Left ventricle myocardium inferior (tissue), 1 donor: ENCODE measurements at regions not wholly inside any gene's neighbourhood (a gene's known extent, or its start where the extent isn't known, plus 50 kb on each side); places are given as distances from the start of the nearest gene placed in this dataset.

ENCODE experiments used
- DNase-seq: peaks from one replicate; pipeline ENCODE4 v3.0.0-alpha.2; 2020
- H3K27ac ChIP-seq: fragments of 200-600 bp; replicated peaks from 2 replicates; pipeline ENCODE4 v1.8.0; 2021
- H3K27me3 ChIP-seq: fragments of 200-600 bp; 2 replicates; pipeline ENCODE4 v1.8.0; 2021; ENCODE audit warnings: low read depth
- H3K36me3 ChIP-seq: fragments of 200-600 bp; 2 replicates; pipeline ENCODE4 v1.8.0; 2021
- H3K4me1 ChIP-seq: fragments of 200-600 bp; 2 replicates; pipeline ENCODE4 v1.8.0; 2021
- H3K4me3 ChIP-seq: fragments of 200-600 bp; 2 replicates; pipeline ENCODE4 v1.8.0; 2021; ENCODE audit warnings: mild to moderate bottlenecking, moderate library complexity
- H3K9me3 ChIP-seq: fragments of 200-600 bp; replicated peaks from 2 replicates; pipeline ENCODE4 v1.8.0; 2021
- intact Hi-C: fragments of 100-400 bp; cut with micrococcal nuclease; formaldehyde crosslinking; loops from one replicate; pipeline ENCODE4 v1.11.0; 2022
- TF ChIP-seq, protein P1 (sequence below): fragments of 200-600 bp; IDR thresholded peaks from 2 replicates; pipeline ENCODE4 v1.8.0; 2021; ENCODE audit warnings: antibody characterized with exemption, mild to moderate bottlenecking, borderline replicate concordance
- donor health status: DM: no; HTN: yes; CAD: no; lungs with severe emphysema.

DNA sequence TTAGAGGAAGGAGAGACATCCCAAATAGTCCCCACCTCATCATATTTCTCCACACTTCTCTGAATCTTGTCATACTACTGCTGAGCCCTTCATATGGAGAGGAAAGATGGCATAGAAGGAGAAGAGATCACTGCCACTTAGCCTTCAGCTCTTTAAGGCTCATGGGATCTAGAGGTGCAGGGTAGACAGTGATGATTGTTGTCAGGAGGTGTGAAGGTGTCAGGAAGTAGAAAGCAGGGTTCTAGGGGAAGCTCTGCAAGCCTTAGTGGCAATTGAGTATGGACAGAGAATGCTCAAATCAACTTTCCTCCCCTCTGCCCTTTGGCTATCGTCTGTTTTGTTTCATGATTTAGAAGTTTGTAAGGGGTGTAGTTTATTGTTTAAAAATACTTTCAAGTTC, 505.7 kb downstream of the ZNF608 start:
- intact Hi-C loops, result no loop called here
- TF ChIP-seq, protein P1, sequence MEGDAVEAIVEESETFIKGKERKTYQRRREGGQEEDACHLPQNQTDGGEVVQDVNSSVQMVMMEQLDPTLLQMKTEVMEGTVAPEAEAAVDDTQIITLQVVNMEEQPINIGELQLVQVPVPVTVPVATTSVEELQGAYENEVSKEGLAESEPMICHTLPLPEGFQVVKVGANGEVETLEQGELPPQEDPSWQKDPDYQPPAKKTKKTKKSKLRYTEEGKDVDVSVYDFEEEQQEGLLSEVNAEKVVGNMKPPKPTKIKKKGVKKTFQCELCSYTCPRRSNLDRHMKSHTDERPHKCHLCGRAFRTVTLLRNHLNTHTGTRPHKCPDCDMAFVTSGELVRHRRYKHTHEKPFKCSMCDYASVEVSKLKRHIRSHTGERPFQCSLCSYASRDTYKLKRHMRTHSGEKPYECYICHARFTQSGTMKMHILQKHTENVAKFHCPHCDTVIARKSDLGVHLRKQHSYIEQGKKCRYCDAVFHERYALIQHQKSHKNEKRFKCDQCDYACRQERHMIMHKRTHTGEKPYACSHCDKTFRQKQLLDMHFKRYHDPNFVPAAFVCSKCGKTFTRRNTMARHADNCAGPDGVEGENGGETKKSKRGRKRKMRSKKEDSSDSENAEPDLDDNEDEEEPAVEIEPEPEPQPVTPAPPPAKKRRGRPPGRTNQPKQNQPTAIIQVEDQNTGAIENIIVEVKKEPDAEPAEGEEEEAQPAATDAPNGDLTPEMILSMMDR, result no peak
- Histone ChIP-seq H3K9me3 (peaks cover 32% of the 10 kb centered on the region), H3K27me3 (no peaks in the 10 kb centered on the region), H3K36me3 (no peaks in the 10 kb centered on the region), H3K4me3 (no peak overlapping the region), H3K4me1 (peaks cover 14% of the 10 kb centered on the region), H3K27ac (no peak overlapping the region)
- DNase-seq, result no peak

DNA sequence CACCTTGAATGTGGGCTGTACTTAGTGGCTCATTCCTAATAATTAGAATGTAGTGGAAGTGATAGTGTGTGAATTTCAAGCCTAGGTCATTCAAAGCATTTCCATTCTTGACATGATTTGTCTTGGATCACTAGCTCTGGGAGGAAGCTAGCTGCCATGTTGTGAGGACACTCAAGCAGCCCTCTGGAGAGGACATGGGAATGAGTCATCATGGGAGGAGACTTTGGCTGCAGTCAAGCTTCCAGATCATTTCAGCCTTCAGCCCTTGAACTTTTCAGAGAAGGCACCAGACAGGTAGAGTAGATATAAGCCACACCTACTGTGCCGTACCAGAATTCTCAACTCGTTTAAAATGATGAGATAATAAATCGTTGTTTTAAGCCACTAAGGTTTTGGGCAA, 506.9 kb downstream of the ZNF608 start:
- peaks cover 18% of the 10 kb centered on the region for H3K4me1 ChIP-seq
- TF ChIP-seq, protein P1, result no peak
- H3K9me3 ChIP-seq, result peaks cover 21% of the 10 kb centered on the region
- DNase-seq, result no peak
- intact Hi-C loops, result no loop called here
- H3K36me3 ChIP-seq, result no peaks in the 10 kb centered on the region
- no peaks in the 10 kb centered on the region for H3K27me3 ChIP-seq
- H3K27ac ChIP-seq, result no peak overlapping the region
- no peak overlapping the region for H3K4me3 ChIP-seq

DNA sequence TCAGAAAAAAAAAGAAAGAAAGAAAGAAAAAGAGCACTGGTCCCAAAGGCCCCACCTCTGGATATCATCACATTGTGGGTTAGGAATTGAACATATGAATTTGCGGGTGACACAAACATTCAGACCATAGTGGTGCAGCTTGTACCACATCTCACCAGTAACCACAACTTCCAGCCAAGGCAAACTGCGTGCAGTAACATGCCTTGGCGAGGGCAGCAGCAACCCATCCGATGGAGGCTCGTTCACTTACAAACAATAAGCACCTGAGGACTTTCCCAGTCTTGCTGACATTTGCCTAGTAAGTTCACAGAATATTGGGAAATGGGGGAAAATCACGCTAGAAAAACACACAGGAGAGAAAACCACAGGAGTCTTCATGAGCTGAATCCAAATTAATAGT, 508.1 kb downstream of the ZNF608 start:
- TF ChIP-seq, protein P1, result no peak
- Histone ChIP-seq H3K36me3 (no peaks in the 10 kb centered on the region), H3K9me3 (peaks cover 16% of the 10 kb centered on the region), H3K27me3 (no peaks in the 10 kb centered on the region), H3K4me3 (no peak overlapping the region), H3K27ac (no peak overlapping the region), H3K4me1 (peaks cover 25% of the 10 kb centered on the region)
- intact Hi-C loops, result no loop called here
- DNase-seq, result no peak

DNA sequence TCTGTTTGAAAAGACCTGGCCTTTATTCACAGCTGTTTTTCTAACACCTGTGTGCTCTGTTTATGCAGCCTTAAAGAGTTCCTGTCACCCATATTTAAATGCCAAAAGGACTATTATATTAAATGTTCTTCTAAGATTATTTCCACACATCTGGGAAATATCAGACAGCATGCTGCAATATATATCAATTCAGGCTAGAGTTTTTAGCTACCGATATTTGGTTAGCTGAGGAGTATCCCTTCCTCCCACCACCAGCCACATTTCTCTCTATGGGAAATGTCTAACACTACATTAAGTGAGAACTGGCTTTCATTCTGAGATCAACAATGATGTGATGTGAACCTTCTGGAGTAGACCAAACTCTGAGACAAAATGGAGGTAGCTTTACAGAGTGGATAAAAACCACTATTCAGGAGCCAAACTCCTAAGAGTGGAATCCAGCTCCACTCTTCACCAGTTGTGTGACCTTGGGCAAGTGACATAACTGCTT, 509.2 kb downstream of the ZNF608 start:
- DNase-seq, result no peak
- intact Hi-C loops, result no loop called here
- H3K27me3 ChIP-seq, result no peaks in the 10 kb centered on the region
- no peak overlapping the region for H3K27ac ChIP-seq
- TF ChIP-seq, protein P1, result no peak
- H3K4me3 ChIP-seq, result no peak overlapping the region
- peaks cover 16% of the 10 kb centered on the region for H3K9me3 ChIP-seq
- peaks cover 25% of the 10 kb centered on the region for H3K4me1 ChIP-seq
- no peaks in the 10 kb centered on the region for H3K36me3 ChIP-seq

DNA sequence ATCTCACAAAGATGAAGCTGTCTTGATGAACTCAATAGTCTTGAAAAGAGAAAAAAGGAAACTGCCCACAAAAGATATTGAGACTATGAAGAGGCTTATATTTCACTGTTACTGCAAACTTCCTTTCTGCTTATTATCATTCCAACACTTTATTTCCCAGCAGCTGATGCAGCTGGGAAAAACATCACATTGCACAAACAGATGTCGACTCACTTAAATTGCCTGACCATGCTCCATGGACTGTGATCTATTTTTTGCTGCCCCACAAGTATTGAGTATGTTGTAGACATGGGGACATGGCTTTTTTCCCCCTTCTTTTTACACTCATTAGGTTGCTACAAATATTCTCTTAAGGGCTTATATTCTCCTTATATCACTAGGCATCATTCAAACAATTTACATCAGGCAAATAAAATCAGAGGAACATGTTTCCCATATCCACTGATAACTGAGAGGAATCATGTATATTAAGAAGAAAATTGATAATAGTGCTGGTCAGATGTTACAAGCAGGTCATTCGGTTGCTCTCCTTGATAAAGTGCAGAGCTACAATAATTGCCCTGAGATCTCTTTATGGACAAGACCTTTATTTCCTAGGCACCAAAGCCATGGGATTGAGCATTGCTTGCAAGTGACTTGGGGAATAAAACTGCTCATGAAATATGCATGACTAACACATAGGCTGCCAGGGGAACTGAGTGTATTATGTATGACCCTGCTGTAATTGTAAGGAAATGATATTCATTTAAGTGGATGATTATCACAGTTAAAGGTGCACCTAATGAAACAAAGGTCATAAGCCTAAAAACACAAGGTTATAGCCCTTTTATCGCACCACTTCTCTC, 509.9 kb downstream of the ZNF608 start:
- Histone ChIP-seq H3K9me3 (peaks cover 16% of the 10 kb centered on the region), H3K27ac (no peak overlapping the region), H3K4me3 (no peak overlapping the region), H3K4me1 (peaks cover 25% of the 10 kb centered on the region), H3K27me3 (no peaks in the 10 kb centered on the region), H3K36me3 (no peaks in the 10 kb centered on the region)
- TF ChIP-seq, protein P1, result no peak
- DNase-seq, result no peak
- intact Hi-C loops, result no loop called here
